ENCODE measurements at regions not wholly inside any gene's neighbourhood (a gene's known extent, or its start where the extent isn't known, plus 50 kb on each side); places are given as distances from the start of the nearest gene placed in this dataset.

DNA sequence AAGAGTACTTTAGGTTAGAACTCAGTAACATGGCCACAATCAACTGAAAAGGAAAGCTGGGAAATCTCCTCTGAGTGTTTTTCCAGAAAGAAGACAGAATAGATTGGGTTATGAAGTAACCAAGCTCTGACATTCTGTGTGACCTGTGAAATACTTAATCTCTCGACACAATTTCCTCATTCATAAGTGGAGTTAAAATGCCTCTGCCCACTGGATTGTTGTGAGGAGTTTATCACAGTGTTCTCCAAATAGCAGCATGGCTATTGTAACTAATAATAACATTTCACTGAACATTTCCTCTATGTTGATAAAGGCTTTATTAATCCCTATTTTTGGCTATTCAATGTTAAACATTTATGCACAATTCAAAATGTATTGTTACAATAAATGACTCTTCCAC lies 311.0 kb downstream of the GABRB2 start:
- Histone ChIP-seq H3K4me3 (no peak overlapping the region), H3K36me3 (no peaks in the 10 kb centered on the region), H3K4me1 (ENCODE audit: low read depth) (peaks cover 5% of the 10 kb centered on the region), H3K9me3 (ENCODE audit: low read depth) (no peaks in the 10 kb centered on the region), H3K27me3 (no peaks in the 10 kb centered on the region), H3K27ac (no peak overlapping the region)
- peak in 1 of 2 donors; percentile 9 for DNase-seq (ENCODE audit: low read depth in 1 of 2, low spot score in 1 of 2)
- TF ChIP-seq, protein P1, sequence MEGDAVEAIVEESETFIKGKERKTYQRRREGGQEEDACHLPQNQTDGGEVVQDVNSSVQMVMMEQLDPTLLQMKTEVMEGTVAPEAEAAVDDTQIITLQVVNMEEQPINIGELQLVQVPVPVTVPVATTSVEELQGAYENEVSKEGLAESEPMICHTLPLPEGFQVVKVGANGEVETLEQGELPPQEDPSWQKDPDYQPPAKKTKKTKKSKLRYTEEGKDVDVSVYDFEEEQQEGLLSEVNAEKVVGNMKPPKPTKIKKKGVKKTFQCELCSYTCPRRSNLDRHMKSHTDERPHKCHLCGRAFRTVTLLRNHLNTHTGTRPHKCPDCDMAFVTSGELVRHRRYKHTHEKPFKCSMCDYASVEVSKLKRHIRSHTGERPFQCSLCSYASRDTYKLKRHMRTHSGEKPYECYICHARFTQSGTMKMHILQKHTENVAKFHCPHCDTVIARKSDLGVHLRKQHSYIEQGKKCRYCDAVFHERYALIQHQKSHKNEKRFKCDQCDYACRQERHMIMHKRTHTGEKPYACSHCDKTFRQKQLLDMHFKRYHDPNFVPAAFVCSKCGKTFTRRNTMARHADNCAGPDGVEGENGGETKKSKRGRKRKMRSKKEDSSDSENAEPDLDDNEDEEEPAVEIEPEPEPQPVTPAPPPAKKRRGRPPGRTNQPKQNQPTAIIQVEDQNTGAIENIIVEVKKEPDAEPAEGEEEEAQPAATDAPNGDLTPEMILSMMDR (IDR thresholded peaks at IDR 0.05; ENCODE audit: low read depth, low read length) = no peak

DNA sequence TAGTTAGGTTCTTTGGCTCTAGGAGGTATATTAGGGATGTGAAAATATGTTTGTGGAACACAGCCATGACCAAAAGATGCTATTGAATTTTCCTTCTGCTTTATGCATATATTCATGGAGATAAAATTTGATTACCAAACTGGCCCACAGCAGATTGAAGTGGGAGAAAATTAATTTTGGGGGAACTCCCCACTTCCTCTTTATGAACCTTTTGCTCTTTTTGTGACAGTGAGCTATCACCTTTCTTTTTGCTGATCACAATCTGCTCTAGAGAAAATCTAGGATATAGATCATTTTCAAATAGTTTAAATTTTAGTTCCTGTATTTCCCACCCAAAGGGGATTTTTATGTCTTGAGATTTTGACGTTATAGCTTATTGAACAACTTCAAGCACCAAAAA lies 313.0 kb downstream of the GABRB2 start:
- TF ChIP-seq, protein P1 (IDR thresholded peaks at IDR 0.05; ENCODE audit: low read depth, low read length) = no peak
- Histone ChIP-seq H3K4me1 (ENCODE audit: low read depth) (peaks cover 5% of the 10 kb centered on the region), H3K9me3 (ENCODE audit: low read depth) (no peaks in the 10 kb centered on the region), H3K36me3 (no peaks in the 10 kb centered on the region), H3K27ac (no peak overlapping the region), H3K4me3 (no peak overlapping the region), H3K27me3 (no peaks in the 10 kb centered on the region)
- no peak for DNase-seq (ENCODE audit: low read depth in 1 of 2, low spot score in 1 of 2)

DNA sequence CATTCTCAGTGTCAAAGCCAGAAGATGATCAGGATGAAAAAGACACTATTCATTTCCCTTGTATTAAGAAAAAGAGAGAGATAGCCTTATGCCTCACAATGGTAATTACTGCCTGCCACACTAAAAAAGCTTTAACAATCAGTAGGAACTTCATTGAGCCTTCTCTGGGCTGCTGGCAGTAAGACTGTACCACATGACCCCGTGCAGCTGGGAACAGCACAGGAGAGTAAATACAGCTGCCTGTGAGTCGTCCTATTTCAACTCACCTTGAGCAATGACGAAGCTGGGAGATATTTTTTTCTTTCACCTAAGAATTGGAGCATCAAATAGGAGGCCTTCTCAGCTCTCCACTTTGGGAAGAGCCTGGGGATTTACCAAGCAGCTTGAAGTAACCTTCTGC lies 316.3 kb downstream of the GABRB2 start:
- Histone ChIP-seq H3K9me3 (ENCODE audit: low read depth) (no peaks in the 10 kb centered on the region), H3K27ac (no peak overlapping the region), H3K4me3 (no peak overlapping the region), H3K36me3 (no peaks in the 10 kb centered on the region), H3K4me1 (ENCODE audit: low read depth) (no peaks in the 10 kb centered on the region), H3K27me3 (no peaks in the 10 kb centered on the region)
- TF ChIP-seq, protein P1 (IDR thresholded peaks at IDR 0.05; ENCODE audit: low read depth, low read length) = no peak
- DNase-seq (ENCODE audit: low read depth in 1 of 2, low spot score in 1 of 2) = peak in 1 of 2 donors; percentile 8

DNA sequence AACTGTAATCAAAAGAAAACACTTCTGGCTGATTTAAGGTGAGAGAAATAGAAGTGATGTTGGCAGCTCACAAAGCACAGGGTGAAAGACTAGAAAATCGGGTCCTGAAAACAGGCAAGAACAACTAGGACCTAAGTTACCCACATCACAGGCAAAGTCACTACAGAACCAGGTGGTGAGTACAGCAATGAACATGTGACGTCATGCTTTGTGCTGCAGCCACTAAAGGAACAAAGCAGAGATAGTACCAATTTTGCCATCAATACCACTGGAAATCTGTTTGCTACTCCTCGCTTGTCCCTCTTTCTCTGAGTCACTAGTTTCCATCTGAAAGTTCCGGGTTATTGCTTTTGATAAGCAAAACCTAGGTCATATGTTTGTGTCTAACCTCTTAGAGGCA lies 326.7 kb downstream of the GABRB2 start:
- H3K4me3 ChIP-seq = no peak overlapping the region
- H3K4me1 ChIP-seq (ENCODE audit: low read depth) = no peaks in the 10 kb centered on the region
- no peaks in the 10 kb centered on the region for H3K36me3 ChIP-seq
- no peak overlapping the region for H3K27ac ChIP-seq
- no peak for DNase-seq (ENCODE audit: low read depth in 1 of 2, low spot score in 1 of 2)
- TF ChIP-seq, protein P1 (IDR thresholded peaks at IDR 0.05; ENCODE audit: low read depth, low read length) = no peak
- no peaks in the 10 kb centered on the region for H3K27me3 ChIP-seq
- H3K9me3 ChIP-seq (ENCODE audit: low read depth) = no peaks in the 10 kb centered on the region

DNA sequence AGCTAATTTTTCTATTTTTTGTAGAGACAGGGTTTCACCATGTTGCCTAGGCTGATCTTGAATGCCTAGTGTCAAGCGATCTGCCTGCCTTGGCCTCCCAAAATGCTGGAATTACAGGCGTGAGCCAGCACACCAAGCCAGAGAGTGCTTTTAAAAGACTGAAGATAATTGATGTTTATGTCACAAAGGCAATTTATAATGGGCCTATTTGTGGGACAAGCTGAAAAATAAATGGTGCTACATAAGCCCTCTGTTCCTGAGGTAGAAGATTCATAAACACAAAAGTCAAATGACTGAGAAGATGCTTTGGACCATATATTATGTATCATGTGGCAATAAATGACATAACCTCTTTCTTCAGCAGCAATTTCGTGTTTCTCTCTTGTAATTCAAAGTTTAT lies 329.6 kb downstream of the GABRB2 start:
- H3K36me3 ChIP-seq = no peaks in the 10 kb centered on the region
- no peaks in the 10 kb centered on the region for H3K4me1 ChIP-seq (ENCODE audit: low read depth)
- H3K27me3 ChIP-seq = no peaks in the 10 kb centered on the region
- DNase-seq (ENCODE audit: low read depth in 1 of 2, low spot score in 1 of 2) = no peak
- TF ChIP-seq, protein P1 (IDR thresholded peaks at IDR 0.05; ENCODE audit: low read depth, low read length) = no peak
- H3K4me3 ChIP-seq = no peak overlapping the region
- no peak overlapping the region for H3K27ac ChIP-seq
- no peaks in the 10 kb centered on the region for H3K9me3 ChIP-seq (ENCODE audit: low read depth)
